ENCODE measurements at regions not wholly inside any gene's neighbourhood (a gene's known extent, or its start where the extent isn't known, plus 50 kb on each side); places are given as distances from the start of the nearest gene placed in this dataset.

- DNase-seq = no peak
Observed at GRCh38 chr19:29324291-29324680, 111.3 kb upstream of the UQCRFS1 start.

DNA sequence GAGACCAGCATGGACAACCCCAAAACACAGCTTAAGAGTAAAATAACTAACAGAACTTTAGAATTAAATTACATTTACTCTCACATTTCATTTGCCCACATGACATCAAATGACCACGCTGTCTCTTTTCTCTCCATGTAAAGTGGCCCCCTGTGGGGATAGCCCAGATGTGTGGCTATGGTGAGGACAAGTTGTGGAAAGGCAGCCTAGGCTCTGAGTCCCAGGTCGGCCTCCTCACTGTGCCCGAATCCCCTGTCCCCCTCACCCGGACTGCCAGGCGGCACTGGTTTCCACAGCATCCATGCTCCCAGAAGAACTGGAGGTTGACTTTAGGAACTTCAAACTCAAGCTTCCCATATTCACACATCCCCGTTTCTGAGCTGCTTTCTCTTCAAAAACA is 111.8 kb upstream of the UQCRFS1 start:
- no peak for DNase-seq

- DNase-seq = no peak
Observed at GRCh38 chr19:29325241-29325975, 112.5 kb upstream of the UQCRFS1 start.

GRCh38 chr19:29326351-29326750 is 113.4 kb upstream of the UQCRFS1 start:
- DNase-seq = no peak

GRCh38 chr19:29326849-29327840 is 114.2 kb upstream of the UQCRFS1 start:
- DNase-seq = no peak

- DNase-seq = no peak
Observed at GRCh38 chr19:29328586-29328985, 115.6 kb upstream of the UQCRFS1 start.

- no peak for DNase-seq
Observed at GRCh38 chr19:29329460-29330134, 116.6 kb upstream of the UQCRFS1 start.

DNA sequence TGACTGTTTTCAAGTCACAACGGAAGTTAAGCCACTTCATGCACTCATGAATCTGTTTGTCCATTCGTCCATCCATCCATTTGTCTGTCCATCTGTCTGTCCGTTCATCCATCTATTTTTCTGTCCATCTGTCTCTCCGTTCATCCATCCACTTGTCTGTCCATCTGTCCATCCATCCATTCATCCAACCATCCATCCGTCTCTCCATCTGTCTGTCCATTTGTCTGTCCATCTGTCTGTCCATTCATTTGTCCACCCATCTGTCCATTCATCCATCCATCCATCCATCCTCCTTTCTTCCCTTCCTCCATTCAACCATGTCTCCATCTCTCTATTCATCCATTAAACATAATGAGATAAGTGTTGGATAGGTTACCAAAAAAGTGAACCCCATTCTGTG is 123.5 kb upstream of the UQCRFS1 start:
- DNase-seq = no peak

GRCh38 chr19:29337029-29337428 is 124.1 kb upstream of the UQCRFS1 start:
- no peak for DNase-seq

GRCh38 chr19:29338480-29338879 is 125.5 kb upstream of the UQCRFS1 start:
- no peak for DNase-seq

- no peak for DNase-seq
Observed at GRCh38 chr19:29342721-29343120, 129.8 kb upstream of the UQCRFS1 start.

- DNase-seq = no peak
Observed at GRCh38 chr19:29364224-29364726, 151.3 kb upstream of the UQCRFS1 start.

DNA sequence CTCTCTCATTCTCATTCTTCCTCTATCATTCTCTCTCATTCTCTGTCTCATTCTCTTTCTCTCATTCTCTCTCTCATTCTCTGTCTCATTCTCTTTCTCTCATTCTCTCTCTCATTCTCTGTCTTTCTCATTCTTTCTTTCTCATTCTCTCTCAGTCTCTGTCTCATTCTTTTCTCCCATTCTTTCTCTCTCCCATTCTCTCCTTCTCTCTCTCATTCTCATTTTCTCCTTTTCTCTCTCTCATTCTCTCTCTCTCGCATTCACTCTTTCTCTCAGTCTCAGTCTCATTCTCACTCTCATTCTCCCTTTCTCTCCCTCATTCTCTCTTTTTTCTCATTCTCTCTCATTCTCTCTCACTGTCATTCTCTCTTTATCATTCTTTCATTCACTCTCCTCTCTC is 152.0 kb upstream of the UQCRFS1 start:
- no peak for DNase-seq

- DNase-seq = no peak
Observed at GRCh38 chr19:29365836-29366417, 153.0 kb upstream of the UQCRFS1 start.

GRCh38 chr19:29366757-29367156 is 153.8 kb upstream of the UQCRFS1 start:
- DNase-seq = no peak

GRCh38 chr19:29367791-29368222 is 154.9 kb upstream of the UQCRFS1 start:
- DNase-seq = no peak

GRCh38 chr19:29370276-29370675 is 155.5 kb upstream of the VSTM2B start:
- no peak for DNase-seq

- DNase-seq = no peak
Observed at GRCh38 chr19:29371251-29372090, 154.3 kb upstream of the VSTM2B start.

GRCh38 chr19:29372091-29372415 is 153.7 kb upstream of the VSTM2B start:
- DNase-seq = no peak

DNA sequence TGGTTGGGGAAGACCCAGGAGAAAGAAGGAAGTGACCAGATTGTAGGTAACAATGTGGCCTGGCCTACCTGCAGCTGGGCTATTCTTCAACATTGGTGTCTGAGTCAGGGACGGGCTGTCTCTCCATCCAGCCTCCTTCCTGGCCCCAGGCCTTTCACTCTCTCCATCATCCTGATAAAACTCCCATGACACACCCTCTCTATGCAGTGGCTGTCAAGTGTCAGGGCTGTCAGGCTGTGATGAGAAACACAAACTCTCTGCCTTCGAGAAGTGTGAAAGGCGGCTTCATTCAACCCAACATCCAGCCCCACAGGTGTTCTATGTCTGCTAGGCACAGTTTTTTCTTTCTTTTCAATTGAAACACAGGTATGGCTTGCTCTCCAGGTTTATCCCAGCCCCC is 153.3 kb upstream of the VSTM2B start:
- no peak for DNase-seq

DNA sequence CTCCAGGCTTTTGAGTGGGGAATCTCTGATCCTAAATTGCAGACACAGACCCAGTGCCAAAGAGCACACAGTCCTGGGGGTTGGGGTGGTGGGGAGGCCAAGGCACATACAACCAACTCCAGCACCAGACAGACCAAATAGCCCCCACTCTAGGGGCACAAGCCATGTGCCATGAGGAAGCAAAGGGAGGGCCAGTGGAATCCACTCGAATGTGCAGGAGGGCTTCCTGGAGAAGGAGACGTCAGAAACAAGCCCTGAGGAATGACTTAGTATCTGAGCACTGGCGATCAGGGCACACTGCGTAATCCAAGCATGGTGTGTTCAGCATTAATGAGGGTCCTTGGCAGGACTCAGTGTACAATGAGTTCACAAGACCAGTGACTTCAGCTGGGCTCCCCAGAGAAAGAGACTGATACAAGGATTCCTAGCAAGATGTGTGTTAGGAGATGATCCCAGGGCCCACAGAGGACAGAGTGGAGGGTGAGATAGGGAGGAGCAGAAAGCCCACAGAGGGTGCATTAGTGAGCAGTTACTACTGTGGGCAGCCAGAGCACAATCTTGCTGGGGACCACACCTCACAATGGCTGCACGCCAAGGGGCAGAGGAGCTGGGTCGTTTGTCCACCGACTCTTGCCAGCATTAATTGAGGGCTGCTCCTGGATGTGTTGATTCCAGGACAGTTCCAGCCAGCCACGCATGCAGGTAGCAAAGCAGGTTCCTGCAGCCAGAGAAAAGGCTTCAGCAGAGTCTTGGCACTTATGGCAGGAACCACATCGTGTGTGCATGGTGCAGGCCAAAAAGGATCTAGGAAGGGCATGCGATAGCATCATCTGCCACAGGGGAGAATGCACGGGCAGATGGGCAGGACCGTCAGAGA is 152.6 kb upstream of the VSTM2B start:
- no peak for DNase-seq

All from NCI-H1105 treated with DMSO at 0.1 percent for 48 hours (cell line).